ENCODE measurements at regions not wholly inside any gene's neighbourhood (a gene's known extent, or its start where the extent isn't known, plus 50 kb on each side); places are given as distances from the start of the nearest gene placed in this dataset.

GRCh38 chr6:47091886-47092668 lies 49.9 kb upstream of the ADGRF1 start:
- no peaks in the 10 kb centered on the region for H3K9me3 Mint-ChIP-seq (ENCODE audit: unreplicated experiment)
- no peaks in the 10 kb centered on the region for H3K36me3 Mint-ChIP-seq (ENCODE audit: insufficient read depth, unreplicated experiment)
- no peaks in the 10 kb centered on the region for H3K27me3 Mint-ChIP-seq (ENCODE audit: insufficient read depth, unreplicated experiment)
- peaks cover 7% of the 10 kb centered on the region for H3K4me1 Mint-ChIP-seq (ENCODE audit: insufficient read depth, unreplicated experiment)
- intact Hi-C loops (cut with micrococcal nuclease), result no loop called here
- ChIA-PET POLR2A (no interaction called here), CTCF (interaction anchor here (0.6 to 7.0 kb wide), 5 partner anchors 8 to 235 kb away, joined by 3 to 136 read pairs (median 4); partner anchors contain the start of gene TNFRSF21)
- H3K27ac Mint-ChIP-seq (ENCODE audit: low read depth, unreplicated experiment), result no peak overlapping the region
- TF ChIP-seq CTCF (IDR thresholded peaks at IDR 0.05; ENCODE audit: unreplicated experiment), result no peak
- no peak for DNase-seq (ENCODE audit: unreplicated experiment)
- no peak overlapping the region for H3K4me3 Mint-ChIP-seq (ENCODE audit: unreplicated experiment)
- BruUV-seq (replicated peaks), result no TSS peak
